Fibroblast of mammary gland (primary cell): ENCODE measurements at regions not wholly inside any gene's neighbourhood (a gene's known extent, or its start where the extent isn't known, plus 50 kb on each side); places are given as distances from the start of the nearest gene placed in this dataset.
"Not testable (repeated sequence)": the region's sequence is repeated elsewhere in the genome, so short reads cannot be mapped to it uniquely, and the experiment has no call there.

Experiments used
- DNase-seq: peaks from one replicate; pipeline ENCODE4 v3.0.0-alpha.2; 2010; ENCODE audit warnings: low read depth
- H3K4me3 ChIP-seq: 2 replicates; pipeline ENCODE4 v1.5.1; 2011; ENCODE audit warnings: low read depth, mild to moderate bottlenecking, low read length, moderate library complexity; ENCODE audit not compliant: control insufficient read depth
- TF ChIP-seq, protein P1 (sequence below): conservative IDR thresholded peaks from 2 replicates; pipeline ENCODE4 v1.5.1; 2011; ENCODE audit warnings: low read depth, low read length, inconsistent platforms; ENCODE audit not compliant: control insufficient read depth, insufficient read depth

DNA sequence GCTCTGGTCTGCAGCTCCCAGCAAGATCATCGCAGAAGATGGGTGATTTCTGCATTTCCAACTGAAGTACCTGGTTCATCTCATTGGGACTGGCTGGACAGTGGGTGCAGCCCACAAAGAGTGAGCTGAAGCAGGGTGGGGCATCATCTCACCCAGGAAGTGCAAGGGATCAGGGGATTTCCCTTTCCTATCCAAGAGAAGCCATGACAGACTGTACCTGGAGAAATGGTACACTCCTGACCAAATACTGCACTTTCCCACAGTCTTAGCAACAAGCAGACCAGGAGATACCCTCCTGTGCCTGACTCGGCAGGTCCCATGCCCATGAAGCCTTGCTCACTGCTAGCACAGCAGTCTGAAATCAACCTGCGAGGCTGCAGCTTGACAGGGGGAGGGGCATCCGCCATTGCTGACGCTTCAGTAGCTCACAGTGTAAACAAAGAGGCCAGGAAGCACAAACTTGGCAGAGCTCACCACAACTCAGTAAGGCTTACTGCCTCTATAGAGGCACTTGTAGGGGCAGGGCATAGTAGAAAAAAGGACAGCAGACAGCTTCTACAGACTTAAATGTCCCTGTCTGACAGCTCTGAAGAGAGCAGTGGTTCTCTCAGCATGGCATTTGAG lies 60.5 kb downstream of the AREG start:
- H3K4me3 ChIP-seq: not testable (repeated sequence)
- peak; percentile 60 for DNase-seq

DNA sequence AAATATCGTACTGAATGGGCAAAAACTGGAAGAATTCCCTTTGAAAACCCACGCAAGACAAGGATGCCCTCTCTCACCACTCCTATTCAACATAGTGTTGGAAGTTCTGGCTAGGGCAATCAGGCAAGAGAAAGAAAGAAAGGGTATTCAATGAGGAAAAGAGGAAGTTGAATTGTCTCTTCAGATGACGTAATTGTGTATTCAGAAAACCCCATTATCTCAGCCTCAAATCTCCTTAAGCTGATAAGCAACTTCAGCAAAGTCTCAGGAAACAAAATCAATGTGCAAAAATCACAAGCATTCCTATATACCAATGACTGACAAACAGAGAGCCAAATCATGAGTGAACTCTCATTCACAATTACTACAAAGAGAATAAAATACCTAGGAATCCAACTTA lies 64.4 kb downstream of the AREG start:
- not testable (repeated sequence) for DNase-seq, H3K4me3 ChIP-seq

DNA sequence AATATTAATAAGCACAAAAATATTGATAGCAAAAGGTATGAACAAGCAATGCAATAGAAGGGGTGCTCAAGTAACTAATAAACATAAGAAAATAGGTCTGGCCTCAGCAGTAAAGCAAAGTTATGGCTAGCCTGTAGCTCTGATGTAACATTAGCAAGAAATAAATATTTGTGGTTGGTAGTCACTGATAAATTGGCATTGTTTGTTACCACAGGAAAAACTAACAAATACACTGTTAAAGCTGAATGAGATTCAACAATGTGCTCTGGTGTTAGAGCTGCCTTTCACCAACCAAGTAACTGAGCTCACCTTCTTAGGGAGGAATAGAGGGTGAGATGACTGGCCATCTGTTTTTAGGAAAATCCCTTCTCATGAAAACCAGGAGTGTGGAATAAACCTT lies 71.4 kb downstream of the AREG start:
- TF ChIP-seq, protein P1, sequence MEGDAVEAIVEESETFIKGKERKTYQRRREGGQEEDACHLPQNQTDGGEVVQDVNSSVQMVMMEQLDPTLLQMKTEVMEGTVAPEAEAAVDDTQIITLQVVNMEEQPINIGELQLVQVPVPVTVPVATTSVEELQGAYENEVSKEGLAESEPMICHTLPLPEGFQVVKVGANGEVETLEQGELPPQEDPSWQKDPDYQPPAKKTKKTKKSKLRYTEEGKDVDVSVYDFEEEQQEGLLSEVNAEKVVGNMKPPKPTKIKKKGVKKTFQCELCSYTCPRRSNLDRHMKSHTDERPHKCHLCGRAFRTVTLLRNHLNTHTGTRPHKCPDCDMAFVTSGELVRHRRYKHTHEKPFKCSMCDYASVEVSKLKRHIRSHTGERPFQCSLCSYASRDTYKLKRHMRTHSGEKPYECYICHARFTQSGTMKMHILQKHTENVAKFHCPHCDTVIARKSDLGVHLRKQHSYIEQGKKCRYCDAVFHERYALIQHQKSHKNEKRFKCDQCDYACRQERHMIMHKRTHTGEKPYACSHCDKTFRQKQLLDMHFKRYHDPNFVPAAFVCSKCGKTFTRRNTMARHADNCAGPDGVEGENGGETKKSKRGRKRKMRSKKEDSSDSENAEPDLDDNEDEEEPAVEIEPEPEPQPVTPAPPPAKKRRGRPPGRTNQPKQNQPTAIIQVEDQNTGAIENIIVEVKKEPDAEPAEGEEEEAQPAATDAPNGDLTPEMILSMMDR: no peak
- peak; percentile 73 for DNase-seq
- no peak overlapping the region for H3K4me3 ChIP-seq

DNA sequence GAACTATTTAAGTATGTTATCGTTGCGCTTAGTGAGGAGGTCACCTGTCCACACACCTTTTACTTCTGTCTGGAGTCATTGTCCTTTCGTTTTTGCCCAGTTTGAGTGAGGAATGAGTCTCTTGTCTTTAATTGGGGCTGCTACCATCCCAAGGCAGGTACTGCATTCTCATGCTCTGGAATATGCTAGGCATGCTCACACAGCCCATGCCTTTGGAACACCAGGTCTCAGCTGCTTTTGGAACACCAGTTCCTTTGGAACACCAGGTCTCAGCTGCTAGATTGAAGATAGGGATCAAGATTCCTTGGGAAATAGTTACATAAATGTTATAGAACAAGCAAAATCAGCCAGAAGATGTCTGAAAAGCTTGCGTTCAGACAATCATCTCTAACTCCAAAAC lies 73.1 kb downstream of the AREG start:
- TF ChIP-seq, protein P1: no peak
- DNase-seq: no peak
- no peak overlapping the region for H3K4me3 ChIP-seq

DNA sequence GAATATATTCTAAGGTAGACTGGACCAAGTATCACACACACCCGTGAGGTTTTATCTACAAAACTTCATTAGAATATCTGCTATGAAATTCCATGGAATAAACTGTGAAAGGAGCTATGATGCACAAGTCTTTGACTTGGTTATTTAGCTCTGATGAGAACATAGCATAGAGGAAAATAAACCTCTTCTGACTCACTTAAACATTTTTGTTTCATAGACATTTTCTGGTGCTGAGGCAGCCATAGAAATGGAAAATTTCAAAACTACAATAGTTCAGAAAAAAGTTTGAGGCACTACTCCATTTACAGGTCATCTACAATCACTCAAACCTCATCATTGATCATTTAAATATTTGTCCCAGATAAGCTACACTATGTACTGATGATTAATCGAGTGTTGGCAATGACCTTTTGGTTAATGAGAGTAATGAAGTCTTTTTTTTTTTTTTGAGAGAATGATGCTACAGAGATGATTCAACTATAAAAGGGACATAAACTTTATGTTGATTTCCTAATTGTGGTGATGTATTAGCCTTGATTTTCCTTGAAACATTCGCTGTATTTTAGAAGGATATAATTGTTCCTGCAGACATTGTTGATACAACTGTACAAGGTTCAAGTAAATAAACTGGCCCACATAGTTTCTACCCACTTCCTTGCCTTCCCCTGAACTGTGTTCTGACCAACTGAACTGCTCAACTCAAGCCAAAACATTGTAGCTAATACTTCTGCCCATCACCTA lies 77.5 kb downstream of the AREG start:
- TF ChIP-seq, protein P1: no peak
- peak; percentile 82 for DNase-seq
- no peak overlapping the region for H3K4me3 ChIP-seq

DNA sequence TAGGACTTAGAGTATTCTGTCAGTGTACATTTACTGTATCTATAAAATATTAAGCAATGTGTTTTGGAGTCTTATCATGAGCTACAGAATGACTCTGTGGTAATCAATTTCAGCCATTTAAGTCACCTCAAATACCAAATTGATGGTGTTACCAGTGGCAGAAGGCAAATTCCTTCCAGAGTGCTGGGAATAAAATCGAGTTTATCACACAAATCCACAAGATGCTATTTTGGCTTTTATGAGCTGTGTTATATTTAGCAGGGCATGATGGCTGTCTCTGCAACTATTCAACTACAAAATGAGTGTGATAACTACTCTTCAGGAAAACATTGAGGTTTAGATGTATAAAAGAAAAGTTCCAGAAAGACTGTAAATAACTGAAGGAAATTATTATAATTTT lies 78.2 kb downstream of the AREG start:
- no peak for DNase-seq

DNA sequence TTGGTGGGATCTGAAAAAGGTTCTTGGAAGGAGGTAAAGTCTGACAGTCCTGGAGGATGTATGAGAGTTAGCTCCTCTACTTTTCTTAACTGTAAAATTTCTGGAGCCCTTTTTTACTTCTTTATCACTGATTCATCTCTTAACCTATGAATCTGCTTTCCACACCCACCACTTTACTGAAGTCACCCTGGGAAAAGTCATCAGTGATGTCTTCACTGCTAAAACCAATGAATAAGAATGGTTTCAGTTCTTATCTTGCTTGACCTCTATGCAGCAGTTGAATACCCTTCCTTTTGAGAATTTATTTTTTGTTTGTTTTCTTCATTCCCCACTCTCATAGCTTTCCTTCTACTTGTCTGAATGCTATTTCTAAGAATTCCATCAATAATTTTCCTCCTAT lies 80.0 kb downstream of the AREG start:
- TF ChIP-seq, protein P1: no peak
- H3K4me3 ChIP-seq: no peak overlapping the region
- DNase-seq: no peak

More for the DNA sequence above, 78.2 kb downstream of the AREG start:
- TF ChIP-seq, protein P1: no peak
- no peak overlapping the region for H3K4me3 ChIP-seq

DNA sequence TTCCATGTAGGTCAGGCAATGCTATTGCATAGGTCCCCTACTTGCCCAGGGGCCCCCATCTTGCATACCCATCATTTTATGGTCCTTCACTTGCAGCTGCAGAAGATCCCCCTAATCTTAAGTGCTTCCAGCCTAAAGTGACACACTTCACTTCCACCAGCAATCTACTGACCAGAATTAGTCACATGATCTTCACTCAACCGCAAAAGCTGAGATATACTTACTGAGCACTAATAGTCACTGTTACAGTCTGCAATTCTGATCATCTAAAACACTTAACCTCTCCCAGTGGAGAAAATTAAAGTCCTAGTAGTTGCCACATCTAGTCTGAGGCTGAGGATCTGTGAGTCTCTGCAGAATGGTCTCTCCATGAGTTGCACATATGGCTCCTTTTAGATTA lies 82.1 kb downstream of the AREG start:
- H3K4me3 ChIP-seq: no peak overlapping the region
- TF ChIP-seq, protein P1: no peak
- DNase-seq: no peak
